OCI-LY3 (cell line): ENCODE measurements at regions not wholly inside any gene's neighbourhood (a gene's known extent, or its start where the extent isn't known, plus 50 kb on each side); places are given as distances from the start of the nearest gene placed in this dataset.
"Not testable (repeated sequence)": the region's sequence is repeated elsewhere in the genome, so short reads cannot be mapped to it uniquely, and the experiment has no call there.

Experiments
- H2AFZ ChIP-seq: fragments of 200-600, 300-600 bp; shearing (Covaris generic); 2 replicates; pipeline ENCODE4 v1.6.0; 2014; ENCODE audit warnings: antibody characterized with exemption, low read depth, low read length
- H3K27ac ChIP-seq: fragments of 200-600, 300-600 bp; sonication (generic); 2 replicates; pipeline ENCODE4 v1.5.1; 2014; ENCODE audit warnings: mild to moderate bottlenecking, low read length, moderate library complexity, mixed read lengths
- H3K27me3 ChIP-seq: fragments of 200-600, 300-600 bp; sonication (generic); 2 replicates; pipeline ENCODE4 v1.6.1; 2014; ENCODE audit warnings: low read depth, low read length, mixed read lengths
- H3K36me3 ChIP-seq: fragments of 200-600, 300-600 bp; sonication (generic); replicated peaks from 2 replicates; pipeline ENCODE3; 2014; ENCODE audit warnings: low read depth, low read length, mixed read lengths
- H3K4me1 ChIP-seq: fragments of 300-600, 200-600 bp; sonication (generic); 2 replicates; pipeline ENCODE4 v1.6.1; 2014; ENCODE audit warnings: low read length, mixed read lengths
- H3K4me2 ChIP-seq: fragments of 200-600, 300-600 bp; sonication (generic); 2 replicates; pipeline ENCODE4 v1.6.1; 2014; ENCODE audit warnings: low read length, mixed read lengths
- H3K4me3 ChIP-seq: fragments of 300-600, 200-600 bp; sonication (generic); 2 replicates; pipeline ENCODE4 v1.5.1; 2014; ENCODE audit warnings: antibody characterized with exemption, mild to moderate bottlenecking, low read length, moderate library complexity
- H3K79me2 ChIP-seq: fragments of 300-600, 200-600 bp; shearing (Covaris generic); 2 replicates; pipeline ENCODE4 v1.6.1; 2014; ENCODE audit warnings: mild to moderate bottlenecking, low read length, mixed read lengths
- H3K9ac ChIP-seq: fragments of 300-600, 200-600 bp; shearing (Covaris generic); 2 replicates; pipeline ENCODE4 v1.6.0; 2014; ENCODE audit warnings: mild to moderate bottlenecking, low read length, moderate library complexity
- H3K9me3 ChIP-seq: fragments of 200-600, 300-600 bp; shearing (Covaris generic); 2 replicates; pipeline ENCODE4 v1.6.1; 2014; ENCODE audit warnings: low read length, mixed read lengths; ENCODE audit not compliant: insufficient read depth
- H4K20me1 ChIP-seq: fragments of 200-600, 300-600 bp; sonication (generic); 2 replicates; pipeline ENCODE4 v1.6.1; 2016; ENCODE audit warnings: low read length, mixed read lengths; ENCODE audit not compliant: insufficient read depth
- EZH2phosphoT487 ChIP-seq: fragments of 200-600 bp; shearing (Covaris generic); IDR thresholded peaks from 2 replicates; pipeline ENCODE4 v1.6.1; 2018; ENCODE audit warnings: antibody characterized with exemption, mixed run types, low read depth
- TF ChIP-seq, protein P1 (sequence below): fragments of 200-600, 300-600 bp; sonication (generic); IDR thresholded peaks from 2 replicates; pipeline ENCODE4 v1.5.1; 2014; ENCODE audit warnings: antibody characterized with exemption, low read length, low read depth

GRCh38 chr14:28161040-28161439, 605.5 kb upstream of the FOXG1 start:
- Histone ChIP-seq H3K9me3 (no peaks in the 10 kb centered on the region), H3K4me3 (no peak overlapping the region), H3K36me3 (no peaks in the 10 kb centered on the region), H3K27ac (no peak overlapping the region), H3K4me1 (no peaks in the 10 kb centered on the region), H3K9ac (no peak overlapping the region), H2AFZ (no peak overlapping the region), H3K27me3 (no peaks in the 10 kb centered on the region), H4K20me1 (no peaks in the 10 kb centered on the region), H3K4me2 (no peak overlapping the region), H3K79me2 (no peaks in the 10 kb centered on the region)
- TF ChIP-seq, protein P1, sequence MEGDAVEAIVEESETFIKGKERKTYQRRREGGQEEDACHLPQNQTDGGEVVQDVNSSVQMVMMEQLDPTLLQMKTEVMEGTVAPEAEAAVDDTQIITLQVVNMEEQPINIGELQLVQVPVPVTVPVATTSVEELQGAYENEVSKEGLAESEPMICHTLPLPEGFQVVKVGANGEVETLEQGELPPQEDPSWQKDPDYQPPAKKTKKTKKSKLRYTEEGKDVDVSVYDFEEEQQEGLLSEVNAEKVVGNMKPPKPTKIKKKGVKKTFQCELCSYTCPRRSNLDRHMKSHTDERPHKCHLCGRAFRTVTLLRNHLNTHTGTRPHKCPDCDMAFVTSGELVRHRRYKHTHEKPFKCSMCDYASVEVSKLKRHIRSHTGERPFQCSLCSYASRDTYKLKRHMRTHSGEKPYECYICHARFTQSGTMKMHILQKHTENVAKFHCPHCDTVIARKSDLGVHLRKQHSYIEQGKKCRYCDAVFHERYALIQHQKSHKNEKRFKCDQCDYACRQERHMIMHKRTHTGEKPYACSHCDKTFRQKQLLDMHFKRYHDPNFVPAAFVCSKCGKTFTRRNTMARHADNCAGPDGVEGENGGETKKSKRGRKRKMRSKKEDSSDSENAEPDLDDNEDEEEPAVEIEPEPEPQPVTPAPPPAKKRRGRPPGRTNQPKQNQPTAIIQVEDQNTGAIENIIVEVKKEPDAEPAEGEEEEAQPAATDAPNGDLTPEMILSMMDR = no peak
- no peak for TF ChIP-seq EZH2phosphoT487

- no peak overlapping the region for H3K9ac ChIP-seq
- no peaks in the 10 kb centered on the region for H3K9me3 ChIP-seq
- H3K4me1 ChIP-seq = no peaks in the 10 kb centered on the region
- no peaks in the 10 kb centered on the region for H3K79me2 ChIP-seq
- no peak overlapping the region for H3K4me3 ChIP-seq
- no peaks in the 10 kb centered on the region for H4K20me1 ChIP-seq
- H2AFZ ChIP-seq = no peak overlapping the region
- no peaks in the 10 kb centered on the region for H3K36me3 ChIP-seq
- no peaks in the 10 kb centered on the region for H3K27me3 ChIP-seq
- TF ChIP-seq, protein P1 = no peak
- no peak for TF ChIP-seq EZH2phosphoT487
- H3K4me2 ChIP-seq = no peak overlapping the region
- no peak overlapping the region for H3K27ac ChIP-seq
Observed at GRCh38 chr14:28163233-28163632, 603.4 kb upstream of the FOXG1 start.

DNA sequence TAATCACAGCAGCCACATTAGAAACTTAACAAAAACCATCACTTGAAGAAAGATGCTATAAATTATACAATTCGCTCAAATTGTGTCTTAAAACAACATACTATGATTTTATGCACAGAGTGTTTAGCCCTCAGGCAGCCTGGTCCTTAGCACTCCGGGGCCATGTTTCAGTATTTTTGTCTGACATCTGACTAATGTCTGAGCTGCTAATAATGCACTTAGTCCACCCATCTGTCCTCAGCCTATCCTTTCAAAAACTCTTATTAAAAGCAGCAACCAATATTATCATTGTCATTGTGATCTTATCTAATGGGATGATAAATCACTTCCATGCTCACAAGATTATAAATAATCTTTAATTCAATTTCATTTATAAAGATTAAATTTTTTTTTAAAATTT, 602.7 kb upstream of the FOXG1 start:
- Histone ChIP-seq H3K4me3 (no peak overlapping the region), H3K79me2 (no peaks in the 10 kb centered on the region), H3K4me2 (no peak overlapping the region), H2AFZ (no peak overlapping the region), H3K27me3 (no peaks in the 10 kb centered on the region), H3K27ac (no peak overlapping the region), H3K4me1 (no peaks in the 10 kb centered on the region), H3K9me3 (no peaks in the 10 kb centered on the region), H3K36me3 (no peaks in the 10 kb centered on the region), H3K9ac (no peak overlapping the region), H4K20me1 (no peaks in the 10 kb centered on the region)
- TF ChIP-seq, protein P1 = no peak
- no peak for TF ChIP-seq EZH2phosphoT487

GRCh38 chr14:28187902-28188830, 578.4 kb upstream of the FOXG1 start:
- not testable (repeated sequence) for H3K36me3 ChIP-seq, H3K4me3 ChIP-seq, H2AFZ ChIP-seq, H3K4me1 ChIP-seq, H4K20me1 ChIP-seq, H3K79me2 ChIP-seq, H3K4me2 ChIP-seq, H3K9ac ChIP-seq, H3K27ac ChIP-seq, H3K9me3 ChIP-seq, H3K27me3 ChIP-seq
